ENCODE measurements at regions not wholly inside any gene's neighbourhood (a gene's known extent, or its start where the extent isn't known, plus 50 kb on each side); places are given as distances from the start of the nearest gene placed in this dataset.
"Not testable (repeated sequence)": the region's sequence is repeated elsewhere in the genome, so short reads cannot be mapped to it uniquely, and the experiment has no call there.

DNA sequence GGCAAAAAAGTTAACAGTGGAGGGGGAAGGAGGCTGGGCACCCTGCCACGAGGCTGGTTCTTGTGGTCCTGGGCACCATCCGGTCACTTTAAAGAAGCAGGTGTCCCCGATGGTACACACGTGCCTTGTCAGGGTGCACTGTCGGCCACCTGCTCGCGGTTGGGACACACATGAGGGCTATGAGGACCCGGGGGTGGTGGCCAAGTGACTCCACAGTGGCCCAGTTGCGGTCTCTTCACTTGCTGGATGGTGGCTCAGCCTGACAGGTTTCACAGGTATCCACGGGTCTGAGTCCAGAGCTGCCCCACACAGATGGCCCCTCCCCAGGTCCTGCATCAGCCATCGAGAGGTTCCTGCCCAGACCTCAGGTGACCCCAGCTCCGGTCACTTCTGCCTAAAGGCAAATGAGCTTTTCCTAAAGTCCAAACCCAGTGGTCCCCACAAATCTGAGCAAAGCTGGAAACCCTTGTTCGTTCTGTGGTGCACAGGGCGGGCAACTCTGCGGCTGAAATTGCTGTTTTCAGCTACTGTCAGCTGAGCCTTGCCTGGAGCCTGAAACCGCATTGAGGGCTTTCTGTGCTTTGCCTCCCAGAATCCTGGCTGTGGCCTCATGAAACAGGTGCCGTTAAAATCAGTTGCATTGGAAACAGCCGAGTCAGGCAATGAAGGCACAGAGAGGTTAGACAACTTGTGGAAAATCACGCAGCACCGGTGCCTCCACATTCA, 144.0 kb downstream of the LAT start:
- H3K4me1 ChIP-seq; H3K9me3 ChIP-seq; in situ Hi-C loops (cut with MboI; ENCODE audit: low sequenced_read_pairs); H3K36me3 ChIP-seq (replicated peaks); DNase-seq (ENCODE audit: low spot score in 2 of 2); H3K27me3 ChIP-seq (ENCODE audit: low read depth); H3K4me3 ChIP-seq: not testable (repeated sequence)

DNA sequence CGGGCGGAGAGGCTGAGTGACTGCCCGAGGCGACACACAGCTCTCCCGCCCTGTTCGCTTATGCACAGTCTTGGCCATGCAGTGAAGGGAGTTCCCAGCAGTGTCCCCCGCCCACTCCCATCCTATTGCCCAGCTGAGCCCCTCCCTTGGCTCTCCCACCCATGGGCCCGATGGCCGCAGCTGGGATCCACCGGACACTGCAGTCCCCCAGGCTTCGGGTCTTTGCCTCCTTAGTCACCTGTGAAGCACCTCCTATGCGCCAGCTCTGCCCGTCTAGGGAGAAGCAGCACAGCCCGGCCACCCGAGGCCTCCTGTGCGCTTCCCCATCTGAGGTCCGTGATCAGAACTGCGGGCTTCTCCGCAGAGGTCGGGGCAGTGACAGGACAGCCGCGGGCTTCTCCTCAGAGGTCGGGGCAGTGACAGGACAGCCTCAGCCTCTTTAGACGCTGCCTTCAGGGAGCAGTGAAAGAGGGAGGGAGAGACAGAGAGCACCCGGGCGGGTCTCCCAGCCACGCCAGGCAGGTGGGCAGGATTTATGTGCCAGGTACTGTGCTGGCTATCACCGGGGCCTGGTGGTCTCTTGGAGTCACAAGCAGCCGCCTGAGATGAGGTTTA, 143.1 kb downstream of the LAT start:
- H3K27me3 ChIP-seq (ENCODE audit: low read depth); in situ Hi-C loops (cut with MboI; ENCODE audit: low sequenced_read_pairs); H3K4me3 ChIP-seq; H3K4me1 ChIP-seq; H3K36me3 ChIP-seq (replicated peaks); DNase-seq (ENCODE audit: low spot score in 2 of 2); H3K9me3 ChIP-seq: not testable (repeated sequence)

DNA sequence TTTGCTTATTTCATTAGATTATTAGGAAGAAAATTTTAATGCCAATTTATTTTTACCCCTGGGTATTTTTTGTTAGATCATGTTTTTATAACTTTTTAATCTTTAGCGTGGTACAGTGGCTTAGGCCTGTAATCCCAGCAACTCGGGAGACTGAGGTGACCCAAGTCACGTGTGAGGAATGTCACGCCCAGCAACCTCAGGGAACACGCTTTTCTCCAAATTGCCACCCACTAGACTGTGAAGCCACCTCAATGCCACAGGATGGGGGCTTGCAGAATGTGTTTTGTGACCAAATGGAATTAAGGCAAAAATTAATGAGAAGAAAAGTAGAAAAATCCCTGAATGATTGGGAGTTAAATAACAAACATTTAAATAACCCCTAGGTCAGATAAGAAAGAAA, 141.8 kb downstream of the LAT start:
- Histone ChIP-seq H3K4me3 (no peak overlapping the region), H3K27me3 (ENCODE audit: low read depth) (no peaks in the 10 kb centered on the region), H3K36me3 (replicated peaks) (no peaks in the 10 kb centered on the region), H3K9me3 (no peaks in the 10 kb centered on the region), H3K4me1 (no peaks in the 10 kb centered on the region)
- in situ Hi-C loops (cut with MboI; ENCODE audit: low sequenced_read_pairs), result no loop called here
- no peak for DNase-seq (ENCODE audit: low spot score in 2 of 2)

DNA sequence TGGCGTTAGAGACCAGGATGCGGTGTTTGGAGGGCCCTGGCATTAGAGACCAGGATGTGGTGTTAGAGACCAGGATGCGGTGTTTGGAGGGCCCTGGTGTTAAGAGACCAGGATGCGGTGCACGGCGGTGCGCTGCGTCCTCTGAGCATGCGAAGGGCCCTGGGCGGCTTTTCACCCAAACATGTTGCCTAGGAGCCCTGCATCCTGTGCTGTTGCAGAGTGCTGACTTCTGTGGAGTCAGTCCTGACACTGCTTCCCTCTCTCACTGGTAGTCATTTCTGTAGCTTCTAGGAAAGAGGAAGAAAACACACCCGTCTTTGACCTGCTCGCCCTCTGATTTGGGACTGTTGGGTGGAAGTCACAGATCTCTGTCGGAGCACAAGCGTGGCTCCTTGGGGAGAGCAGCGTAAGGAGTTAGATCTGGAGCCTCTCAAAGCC, 141.2 kb downstream of the LAT start:
- no peaks in the 10 kb centered on the region for H3K27me3 ChIP-seq (ENCODE audit: low read depth)
- DNase-seq (ENCODE audit: low spot score in 2 of 2), result no peak
- in situ Hi-C loops (cut with MboI; ENCODE audit: low sequenced_read_pairs), result no loop called here
- no peaks in the 10 kb centered on the region for H3K4me1 ChIP-seq
- H3K36me3 ChIP-seq (replicated peaks), result no peaks in the 10 kb centered on the region
- no peaks in the 10 kb centered on the region for H3K9me3 ChIP-seq
- no peak overlapping the region for H3K4me3 ChIP-seq

DNA sequence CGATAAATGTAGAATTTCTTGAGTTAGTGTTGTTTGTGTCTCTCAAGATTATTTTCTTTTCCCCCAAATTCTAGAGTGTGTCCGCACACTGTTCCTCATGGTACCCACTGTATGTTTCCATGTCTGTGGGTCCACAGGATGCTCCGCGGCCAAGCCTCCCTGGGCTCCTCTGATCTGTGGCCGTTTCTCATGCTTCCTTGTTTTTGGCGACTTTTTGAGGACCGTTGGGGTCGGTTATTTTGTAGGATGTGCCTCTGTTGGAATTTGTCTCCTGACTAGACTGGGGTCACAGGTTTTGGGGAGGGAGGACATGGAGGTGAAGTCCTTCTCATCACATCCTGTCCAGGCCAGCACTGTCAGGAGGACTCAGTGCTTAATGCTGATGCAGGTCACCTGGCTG, 140.0 kb downstream of the LAT start:
- in situ Hi-C loops (cut with MboI; ENCODE audit: low sequenced_read_pairs), result loop anchor here (25.0 kb wide), 2 partner anchors 113 to 912 kb away; partner anchors contain the start of gene TLCD3B
- Histone ChIP-seq H3K36me3 (replicated peaks) (no peaks in the 10 kb centered on the region), H3K4me1 (no peaks in the 10 kb centered on the region), H3K27me3 (ENCODE audit: low read depth) (no peaks in the 10 kb centered on the region), H3K4me3 (no peak overlapping the region), H3K9me3 (no peaks in the 10 kb centered on the region)
- no peak for DNase-seq (ENCODE audit: low spot score in 2 of 2)

DNA sequence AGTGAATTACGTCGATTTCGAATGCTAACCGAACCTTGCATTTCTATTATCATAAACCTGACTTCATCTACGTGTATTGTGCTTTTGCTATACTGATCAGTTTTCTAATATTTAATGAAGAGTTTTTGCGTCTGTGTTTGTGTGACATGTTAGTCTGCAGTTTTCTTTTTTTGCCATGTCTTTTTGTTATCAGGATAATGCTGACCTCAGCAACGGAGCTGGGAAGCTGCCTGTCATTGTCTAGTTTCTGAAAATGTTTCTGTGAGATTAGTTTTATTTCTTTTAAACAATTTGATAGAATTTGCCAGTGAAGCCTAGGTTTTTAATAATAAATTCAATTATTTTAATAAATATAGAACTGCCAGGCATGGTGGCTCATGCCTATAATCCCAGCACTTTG, 139.3 kb downstream of the LAT start:
- H3K4me1 ChIP-seq; H3K36me3 ChIP-seq (replicated peaks); H3K4me3 ChIP-seq; H3K9me3 ChIP-seq; H3K27me3 ChIP-seq (ENCODE audit: low read depth); DNase-seq (ENCODE audit: low spot score in 2 of 2): not testable (repeated sequence)
- in situ Hi-C loops (cut with MboI; ENCODE audit: low sequenced_read_pairs), result loop anchor here (25.0 kb wide), 2 partner anchors 112 to 913 kb away; partner anchors contain the start of gene TLCD3B

DNA sequence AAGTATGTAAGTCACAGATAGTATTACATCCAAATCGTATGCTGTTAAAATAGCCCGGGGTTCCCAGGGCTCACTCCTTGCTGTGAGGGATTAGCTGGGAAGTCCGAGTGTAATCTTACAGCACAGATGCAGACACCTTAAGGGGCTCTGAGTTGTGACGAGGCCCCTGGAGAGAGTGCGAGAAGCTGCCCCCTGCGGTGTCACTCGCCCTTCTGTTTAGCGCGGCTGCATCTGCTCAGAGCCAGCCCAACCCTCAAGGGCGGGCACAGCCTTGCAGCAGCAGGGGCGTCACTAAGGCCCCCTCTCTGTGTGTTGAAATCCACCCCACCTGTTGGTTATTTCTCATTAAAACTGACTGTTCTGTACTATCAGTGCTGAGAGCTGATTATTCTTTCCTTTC, 135.8 kb downstream of the LAT start:
- H3K36me3 ChIP-seq (replicated peaks); H3K4me1 ChIP-seq; DNase-seq (ENCODE audit: low spot score in 2 of 2); H3K9me3 ChIP-seq; H3K27me3 ChIP-seq (ENCODE audit: low read depth); H3K4me3 ChIP-seq: not testable (repeated sequence)
- in situ Hi-C loops (cut with MboI; ENCODE audit: low sequenced_read_pairs), result loop anchor here (25.0 kb wide), 2 partner anchors 108 to 917 kb away; partner anchors contain the start of gene TLCD3B

DNA sequence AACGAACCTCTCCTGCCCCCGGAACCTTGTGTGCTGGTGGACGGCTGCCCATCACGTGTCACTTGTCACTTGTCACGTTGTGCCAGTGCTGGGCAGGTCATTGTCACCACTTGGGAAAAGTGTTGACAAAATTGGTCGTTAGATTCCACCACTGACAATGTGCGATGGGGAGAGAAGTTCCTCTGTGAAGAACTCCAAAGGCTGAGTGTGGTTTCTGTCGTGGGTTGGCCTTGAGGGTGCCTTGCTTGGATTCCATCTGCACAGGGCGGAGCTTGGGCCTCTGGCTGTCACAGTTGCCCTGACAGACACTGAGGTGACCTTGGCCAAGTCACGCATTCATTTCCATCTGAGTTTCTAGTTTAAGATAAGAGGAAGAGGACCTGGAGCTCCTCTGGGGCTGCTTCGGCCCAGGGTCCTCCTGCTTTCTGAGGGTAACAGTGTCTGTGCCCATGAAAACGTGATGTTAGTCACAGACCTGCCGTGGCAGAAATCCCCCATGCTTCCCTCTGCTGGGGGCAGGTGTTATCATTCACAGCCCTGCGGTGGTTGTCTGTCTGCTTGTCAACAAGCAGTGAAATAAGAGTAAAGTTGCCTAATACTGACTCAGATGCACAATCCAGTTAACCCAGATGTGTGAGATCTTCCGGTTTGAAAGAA, 133.6 kb downstream of the LAT start:
- not testable (repeated sequence) for H3K4me1 ChIP-seq; H3K9me3 ChIP-seq; H3K27me3 ChIP-seq (ENCODE audit: low read depth); H3K36me3 ChIP-seq (replicated peaks); DNase-seq (ENCODE audit: low spot score in 2 of 2); H3K4me3 ChIP-seq
- in situ Hi-C loops (cut with MboI; ENCODE audit: low sequenced_read_pairs), result loop anchor here (25.0 kb wide), 2 partner anchors 106 to 919 kb away; partner anchors contain the start of gene TLCD3B

DNA sequence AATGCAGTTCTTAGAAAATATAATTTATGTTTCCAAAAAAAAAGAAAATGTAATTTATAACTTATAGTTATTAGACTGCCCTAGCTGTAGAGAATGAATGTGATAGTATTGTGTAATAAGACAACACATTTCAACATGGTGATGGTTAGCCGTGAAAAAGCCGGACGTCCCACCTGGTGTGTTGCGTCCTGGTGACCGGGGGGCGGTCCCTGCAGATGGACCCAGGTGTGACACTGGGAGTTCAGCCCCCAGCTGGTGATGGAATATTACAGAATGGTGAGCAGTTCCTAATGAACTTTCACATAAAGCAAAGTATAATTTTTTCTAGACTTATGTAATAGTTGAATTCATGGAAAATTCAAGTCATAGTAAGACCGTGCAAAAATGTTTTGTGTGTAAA, 132.8 kb downstream of the LAT start:
- no peaks in the 10 kb centered on the region for H3K27me3 ChIP-seq (ENCODE audit: low read depth)
- in situ Hi-C loops (cut with MboI; ENCODE audit: low sequenced_read_pairs), result loop anchor here (25.0 kb wide), 2 partner anchors 105 to 920 kb away; partner anchors contain the start of gene TLCD3B
- H3K36me3 ChIP-seq (replicated peaks), result no peaks in the 10 kb centered on the region
- no peaks in the 10 kb centered on the region for H3K9me3 ChIP-seq
- H3K4me1 ChIP-seq, result no peaks in the 10 kb centered on the region
- no peak for DNase-seq (ENCODE audit: low spot score in 2 of 2)
- no peak overlapping the region for H3K4me3 ChIP-seq

DNA sequence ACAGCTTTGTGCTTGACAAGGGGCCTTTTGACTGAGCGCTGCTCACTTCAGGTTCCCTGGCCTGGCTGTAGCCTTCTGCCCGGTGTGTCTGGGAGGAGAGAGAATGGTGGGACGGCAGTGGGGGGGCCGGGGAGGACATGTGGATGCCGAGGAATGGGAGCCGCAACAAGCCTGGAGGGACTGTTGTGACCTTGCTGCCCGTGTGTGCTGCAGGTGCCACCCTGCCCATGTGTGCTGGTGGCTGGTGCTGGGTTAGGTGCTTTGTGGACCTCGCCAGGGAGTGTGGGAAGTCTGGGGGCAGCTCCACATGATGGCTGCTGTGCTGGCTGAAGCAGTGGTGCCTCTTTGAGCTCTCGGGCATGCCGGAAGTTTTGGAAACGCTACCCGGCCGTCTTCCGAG, 132.1 kb downstream of the LAT start:
- in situ Hi-C loops (cut with MboI; ENCODE audit: low sequenced_read_pairs), result loop anchor here (25.0 kb wide), 2 partner anchors 105 to 920 kb away; partner anchors contain the start of gene TLCD3B
- H3K4me1 ChIP-seq, result no peaks in the 10 kb centered on the region
- H3K9me3 ChIP-seq, result no peaks in the 10 kb centered on the region
- no peak overlapping the region for H3K4me3 ChIP-seq
- no peak for DNase-seq (ENCODE audit: low spot score in 2 of 2)
- H3K36me3 ChIP-seq (replicated peaks), result no peaks in the 10 kb centered on the region
- no peaks in the 10 kb centered on the region for H3K27me3 ChIP-seq (ENCODE audit: low read depth)

DNA sequence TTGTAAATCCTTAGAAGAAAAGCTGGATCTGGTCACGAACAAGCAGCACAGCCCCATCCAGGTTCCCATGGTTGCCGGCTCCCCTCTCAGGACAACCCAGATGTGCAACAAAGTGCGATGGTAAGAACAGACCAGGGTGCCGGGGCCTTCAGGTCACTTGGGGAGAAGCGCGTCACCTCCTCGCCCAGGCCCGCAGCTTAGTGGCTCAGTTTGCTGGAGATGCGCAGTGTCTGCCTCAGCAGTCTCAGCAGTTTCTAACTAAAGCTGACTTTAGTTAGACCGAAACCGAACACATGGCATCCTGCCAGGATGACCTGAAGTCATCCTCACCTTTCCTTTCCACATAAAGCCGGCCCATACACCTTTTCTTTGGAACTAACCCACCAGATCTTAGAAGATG, 131.4 kb downstream of the LAT start:
- not testable (repeated sequence) for H3K9me3 ChIP-seq; H3K4me1 ChIP-seq; DNase-seq (ENCODE audit: low spot score in 2 of 2); H3K4me3 ChIP-seq; H3K27me3 ChIP-seq (ENCODE audit: low read depth); H3K36me3 ChIP-seq (replicated peaks)
- in situ Hi-C loops (cut with MboI; ENCODE audit: low sequenced_read_pairs), result loop anchor here (25.0 kb wide), 2 partner anchors 104 to 921 kb away; partner anchors contain the start of gene TLCD3B

DNA sequence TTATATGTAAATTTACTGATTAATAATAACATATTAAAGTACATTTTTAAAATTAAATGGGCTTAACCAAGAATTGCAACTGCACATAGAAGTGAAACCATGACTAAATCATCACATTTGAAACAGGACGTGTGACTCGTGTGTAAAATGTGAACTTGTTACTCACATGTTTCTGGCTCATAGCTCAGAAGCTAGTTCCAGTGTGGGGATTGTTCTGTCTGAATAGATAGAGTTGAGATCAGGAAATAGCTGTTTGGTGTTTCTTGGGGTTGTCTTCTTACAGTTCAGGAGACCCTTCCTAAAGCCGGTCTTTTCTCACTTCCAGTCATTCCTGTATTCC, 130.9 kb downstream of the LAT start:
- not testable (repeated sequence) for H3K9me3 ChIP-seq; DNase-seq (ENCODE audit: low spot score in 2 of 2); H3K36me3 ChIP-seq (replicated peaks); H3K27me3 ChIP-seq (ENCODE audit: low read depth); H3K4me1 ChIP-seq; H3K4me3 ChIP-seq
- in situ Hi-C loops (cut with MboI; ENCODE audit: low sequenced_read_pairs), result loop anchor here (25.0 kb wide), 2 partner anchors 103 to 922 kb away; partner anchors contain the start of gene TLCD3B

DNA sequence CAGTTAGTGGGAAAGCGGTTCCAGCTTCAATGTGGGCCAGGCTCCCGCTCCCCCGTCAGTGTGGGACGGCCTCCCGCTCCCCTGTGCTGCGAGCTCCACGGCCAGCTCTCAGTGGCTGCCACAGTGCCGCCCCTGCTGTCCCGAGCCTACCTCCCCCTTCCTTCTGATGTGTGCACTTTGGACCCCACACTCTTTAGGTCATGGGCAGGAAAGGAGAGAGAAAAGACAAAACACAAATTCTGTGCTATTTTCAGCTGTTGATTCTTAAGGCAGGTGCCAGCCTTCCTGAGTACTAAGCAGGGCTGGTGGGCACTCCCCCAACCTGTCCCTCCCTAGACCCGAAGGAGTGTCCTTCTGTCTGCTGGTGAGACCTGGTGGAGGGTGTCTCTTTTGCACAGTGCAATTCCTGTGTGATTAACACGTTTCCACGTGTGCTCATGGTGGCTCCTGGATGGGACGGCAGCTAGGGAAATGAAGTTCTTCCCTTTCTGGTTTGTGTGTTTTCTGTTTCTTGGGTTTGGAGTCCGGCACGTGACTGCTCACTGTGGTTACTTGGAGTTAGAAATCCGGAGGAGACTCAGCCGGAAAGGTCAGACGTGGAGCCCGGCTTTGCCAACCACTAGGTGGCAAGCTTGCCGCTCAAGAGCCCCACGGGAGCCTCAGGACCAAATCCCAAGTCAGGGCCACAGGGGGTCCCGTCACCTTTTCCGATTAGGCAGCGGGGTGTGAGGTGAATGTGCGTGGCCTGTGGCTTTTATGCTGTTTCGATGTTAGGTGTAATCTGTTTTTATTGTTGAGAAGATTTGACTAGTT, 130.3 kb downstream of the LAT start:
- not testable (repeated sequence) for H3K36me3 ChIP-seq (replicated peaks); H3K4me3 ChIP-seq; H3K27me3 ChIP-seq (ENCODE audit: low read depth); H3K9me3 ChIP-seq; H3K4me1 ChIP-seq
- DNase-seq (ENCODE audit: low spot score in 2 of 2), result peak; percentile 5 to 52
- in situ Hi-C loops (cut with MboI; ENCODE audit: low sequenced_read_pairs), result loop anchor here (25.0 kb wide), 2 partner anchors 103 to 922 kb away; partner anchors contain the start of gene TLCD3B
